ENCODE measurements at regions not wholly inside any gene's neighbourhood (a gene's known extent, or its start where the extent isn't known, plus 50 kb on each side); places are given as distances from the start of the nearest gene placed in this dataset.

- ATAC-seq (replicated peaks in 1 of 4) (no peak), DNase-seq (no peak)
- no CpG with 5 or more reads among the region's 2 CpGs for WGBS (ENCODE audit: insufficient coverage)
- H3K4me3 Mint-ChIP-seq, result no peak overlapping the region
- H3K4me1 ChIP-seq (ENCODE audit: control insufficient read depth in 1 of 2, extremely low read depth in 1 of 2, insufficient read depth in 2 of 2, low read length in 2 of 2), result no peaks in the 10 kb centered on the region
- no peak overlapping the region for H3K27ac Mint-ChIP-seq
- no peaks in the 10 kb centered on the region for H3K9me3 ChIP-seq
- H3K36me3 ChIP-seq (ENCODE audit: control insufficient read depth in 2 of 2, extremely low read depth in 1 of 2, insufficient read depth in 1 of 2, low read length in 1 of 2), result no peaks in the 10 kb centered on the region
- ChIA-PET POLR2A (no interaction called here), CTCF (no interaction called here)
- peaks cover 0 to 22% of the 10 kb centered on the region in 2 experiments for H3K27me3 ChIP-seq (replicated peaks in 1 of 2; ENCODE audit: control insufficient read depth in 2 of 2, extremely low read depth in 1 of 2, insufficient read depth in 2 of 2, low read length in 1 of 2)
- H3K27ac ChIP-seq (ENCODE audit: low read length), result no peak overlapping the region
- no peaks in the 10 kb centered on the region for H3K4me1 Mint-ChIP-seq
- no peaks in the 10 kb centered on the region for H3K36me3 Mint-ChIP-seq
- no peaks in the 10 kb centered on the region for H3K9me3 Mint-ChIP-seq
- H3K4me3 ChIP-seq (ENCODE audit: control insufficient read depth in 1 of 2, extremely low read depth in 1 of 2, low read length in 1 of 2), result no peak overlapping the region
- H3K27me3 Mint-ChIP-seq, result peaks cover 5 to 10% of the 10 kb centered on the region in 2 donors
Measured at GRCh38 chr18:10065296-10065695, 151.5 kb downstream of the VAPA start.

- H3K27ac ChIP-seq (ENCODE audit: low read length), result no peak overlapping the region
- peaks cover 0 to 20% of the 10 kb centered on the region in 2 experiments for H3K27me3 ChIP-seq (replicated peaks in 1 of 2; ENCODE audit: control insufficient read depth in 2 of 2, extremely low read depth in 1 of 2, insufficient read depth in 2 of 2, low read length in 1 of 2)
- ChIA-PET POLR2A (no interaction called here), CTCF (no interaction called here)
- no peak for DNase-seq
- no peak overlapping the region for H3K27ac Mint-ChIP-seq
- peaks cover 5 to 6% of the 10 kb centered on the region in 2 donors for H3K27me3 Mint-ChIP-seq
- no peak overlapping the region for H3K4me3 Mint-ChIP-seq
- ATAC-seq (replicated peaks in 1 of 4), result no peak
- H3K4me1 ChIP-seq (ENCODE audit: control insufficient read depth in 1 of 2, extremely low read depth in 1 of 2, insufficient read depth in 2 of 2, low read length in 2 of 2), result no peaks in the 10 kb centered on the region
- H3K9me3 ChIP-seq, result no peaks in the 10 kb centered on the region
- no peaks in the 10 kb centered on the region for H3K4me1 Mint-ChIP-seq
- no peak overlapping the region for H3K4me3 ChIP-seq (ENCODE audit: control insufficient read depth in 1 of 2, extremely low read depth in 1 of 2, low read length in 1 of 2)
- no peaks in the 10 kb centered on the region for H3K9me3 Mint-ChIP-seq
- H3K36me3 Mint-ChIP-seq, result no peaks in the 10 kb centered on the region
- WGBS (ENCODE audit: insufficient coverage), result 74% methylated on average over 14 of the region's 19 CpGs
- H3K36me3 ChIP-seq (ENCODE audit: control insufficient read depth in 2 of 2, extremely low read depth in 1 of 2, insufficient read depth in 1 of 2, low read length in 1 of 2), result no peaks in the 10 kb centered on the region
Measured at GRCh38 chr18:10067670-10068659, 154.1 kb downstream of the VAPA start.

DNA sequence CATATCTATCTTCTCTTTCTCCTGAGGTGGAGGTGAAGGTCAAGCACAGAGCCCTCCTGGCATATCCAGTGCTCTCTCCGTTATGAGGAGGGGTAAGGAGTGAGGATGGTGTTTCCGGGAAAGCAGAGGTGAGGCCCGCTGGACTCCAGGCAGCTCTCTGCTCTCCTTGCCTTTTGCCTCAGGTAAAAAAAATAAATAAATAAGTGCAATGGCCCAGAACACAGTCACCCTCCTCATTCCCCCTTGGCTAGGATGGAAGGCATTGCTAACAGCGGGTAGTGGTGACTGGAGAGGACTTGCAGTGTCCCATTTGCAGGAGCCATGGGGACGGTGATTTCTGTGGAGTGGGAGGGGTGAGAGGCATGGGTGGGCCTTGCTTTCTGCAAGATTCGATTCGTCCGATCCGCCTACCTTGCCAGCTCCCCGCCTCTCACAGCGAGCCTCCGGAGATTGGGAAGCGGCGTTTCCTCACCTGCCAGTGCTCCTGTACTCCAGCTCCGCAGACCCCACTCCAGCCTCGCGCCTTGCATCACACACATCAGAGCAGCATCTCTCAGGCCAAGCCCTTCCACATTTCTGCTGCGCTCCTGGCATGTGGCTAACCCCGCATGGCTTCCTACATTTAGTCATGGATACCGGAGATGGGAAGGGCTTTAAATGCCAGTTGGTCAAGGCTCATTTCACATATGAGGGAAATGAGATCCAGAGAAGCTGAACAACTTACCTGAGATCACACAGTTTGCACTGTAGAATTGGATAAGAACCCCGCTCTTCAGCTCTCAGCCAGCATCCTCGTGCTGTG lies 155.2 kb downstream of the VAPA start:
- 93% methylated on average over 19 of the region's 22 CpGs for WGBS (ENCODE audit: insufficient coverage)
- Histone ChIP-seq H3K36me3 (ENCODE audit: control insufficient read depth in 2 of 2, extremely low read depth in 1 of 2, insufficient read depth in 1 of 2, low read length in 1 of 2) (no peaks in the 10 kb centered on the region), H3K9me3 (no peaks in the 10 kb centered on the region), H3K4me3 (ENCODE audit: control insufficient read depth in 1 of 2, extremely low read depth in 1 of 2, low read length in 1 of 2) (no peak overlapping the region), H3K27ac (ENCODE audit: low read length) (no peak overlapping the region), H3K4me1 (ENCODE audit: control insufficient read depth in 1 of 2, extremely low read depth in 1 of 2, insufficient read depth in 2 of 2, low read length in 2 of 2) (peaks cover 0 to 3% of the 10 kb centered on the region in 2 experiments), H3K27me3 (replicated peaks in 1 of 2; ENCODE audit: control insufficient read depth in 2 of 2, extremely low read depth in 1 of 2, insufficient read depth in 2 of 2, low read length in 1 of 2) (peaks cover 0 to 20% of the 10 kb centered on the region in 2 experiments)
- H3K27ac Mint-ChIP-seq, result no peak overlapping the region
- no peak for DNase-seq
- peaks cover 5 to 6% of the 10 kb centered on the region in 2 donors for H3K27me3 Mint-ChIP-seq
- POLR2A ChIA-PET, result no interaction called here
- ATAC-seq (replicated peaks in 1 of 4), result no peak
- H3K9me3 Mint-ChIP-seq, result no peaks in the 10 kb centered on the region
- CTCF ChIA-PET, result no interaction called here
- H3K36me3 Mint-ChIP-seq, result no peaks in the 10 kb centered on the region
- peaks cover 0 to 3% (median 1%) of the 10 kb centered on the region in 3 donors for H3K4me1 Mint-ChIP-seq
- H3K4me3 Mint-ChIP-seq, result no peak overlapping the region

DNA sequence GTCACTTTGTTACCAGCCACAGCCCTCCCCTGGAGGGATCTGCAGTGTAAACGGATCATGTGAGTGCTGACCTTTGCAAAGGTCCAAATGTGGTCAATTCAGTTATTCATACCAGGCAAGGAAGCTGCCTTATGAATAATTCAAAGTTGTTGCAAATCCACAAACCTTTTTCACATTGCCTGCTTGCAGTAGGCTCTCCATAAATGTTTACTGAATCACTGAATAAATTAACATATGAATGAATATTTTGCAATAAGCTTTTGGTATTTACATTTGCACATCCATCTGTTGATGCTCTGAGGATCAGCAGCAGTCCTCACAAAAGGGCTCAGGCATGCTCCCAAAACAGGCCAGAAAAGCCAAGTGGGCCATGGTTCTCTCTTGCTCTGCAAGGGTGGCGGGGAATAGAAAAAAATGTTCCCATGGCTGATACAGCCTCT lies 156.8 kb downstream of the VAPA start:
- Mint-ChIP-seq H3K36me3 (no peaks in the 10 kb centered on the region), H3K27me3 (peaks cover 3 to 6% of the 10 kb centered on the region in 2 donors), H3K27ac (no peak overlapping the region), H3K4me1 (peaks cover 0 to 13% (median 8%) of the 10 kb centered on the region in 3 donors), H3K9me3 (no peaks in the 10 kb centered on the region), H3K4me3 (no peak overlapping the region)
- Histone ChIP-seq H3K9me3 (no peaks in the 10 kb centered on the region), H3K4me3 (ENCODE audit: control insufficient read depth in 1 of 2, extremely low read depth in 1 of 2, low read length in 1 of 2) (no peak overlapping the region), H3K27ac (ENCODE audit: low read length) (no peak overlapping the region), H3K27me3 (replicated peaks in 1 of 2; ENCODE audit: control insufficient read depth in 2 of 2, extremely low read depth in 1 of 2, insufficient read depth in 2 of 2, low read length in 1 of 2) (peaks cover 0 to 9% of the 10 kb centered on the region in 2 experiments), H3K4me1 (ENCODE audit: control insufficient read depth in 1 of 2, extremely low read depth in 1 of 2, insufficient read depth in 2 of 2, low read length in 2 of 2) (peaks cover 0 to 7% of the 10 kb centered on the region in 2 experiments), H3K36me3 (ENCODE audit: control insufficient read depth in 2 of 2, extremely low read depth in 1 of 2, insufficient read depth in 1 of 2, low read length in 1 of 2) (no peaks in the 10 kb centered on the region)
- ATAC-seq (replicated peaks in 1 of 4) (no peak), DNase-seq (no peak)
- 48% methylated on average over 2 of the region's 2 CpGs for WGBS (ENCODE audit: insufficient coverage)
- POLR2A ChIA-PET, result no interaction called here
- CTCF ChIA-PET, result interaction anchor here in 1 of 2 donors (0.6 kb wide), 1 partner anchor 136 kb away, joined by 5 read pairs; no protein-coding TSS in a partner anchor

DNA sequence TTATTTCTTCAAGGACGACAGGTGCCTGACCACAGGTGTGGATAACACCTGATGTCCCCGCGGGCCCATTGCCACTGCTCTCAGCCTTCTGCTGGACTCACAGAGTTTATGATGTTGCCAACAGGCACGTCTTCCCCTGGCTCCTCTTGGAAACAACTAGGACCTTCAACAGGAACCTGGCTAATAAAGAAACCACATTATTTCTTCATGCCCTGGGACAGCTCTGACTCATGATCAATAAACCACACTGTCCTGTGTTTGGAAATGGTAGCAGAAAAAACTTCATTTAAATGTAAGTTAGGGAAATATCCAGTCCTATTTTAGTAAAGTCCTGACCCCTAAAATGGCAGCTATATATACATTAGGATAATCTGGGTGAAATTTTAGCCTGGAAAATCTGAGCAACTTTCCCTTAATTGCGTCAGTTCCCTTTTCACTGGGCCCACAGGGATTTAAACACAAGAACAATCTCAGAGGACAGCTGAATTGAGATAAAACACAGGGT lies 158.9 kb downstream of the VAPA start:
- ATAC-seq (replicated peaks in 1 of 4), result no peak

DNA sequence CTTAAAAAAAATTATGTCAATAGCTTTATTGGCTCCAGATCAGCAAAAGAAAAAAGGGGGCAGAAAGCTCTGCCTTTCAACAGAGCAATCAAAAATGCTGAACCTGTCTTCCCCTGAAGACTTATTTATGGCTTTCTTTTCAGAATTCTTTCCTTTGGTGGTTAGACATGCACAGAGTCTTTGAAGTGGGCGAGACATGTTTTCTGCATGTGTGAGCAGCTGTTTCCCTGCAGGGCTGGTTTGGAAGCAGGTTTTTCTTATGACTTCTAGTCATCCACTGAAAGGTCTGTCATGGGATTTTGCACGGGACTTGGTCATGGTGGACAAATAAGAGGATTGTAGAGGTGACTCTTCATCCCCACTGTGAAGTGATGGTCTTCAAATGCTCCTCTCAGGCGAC lies 160.3 kb downstream of the VAPA start:
- DNase-seq, result peak in 1 of 35 experiments; percentile 8
- ChIA-PET CTCF (interaction anchor here in 1 of 2 donors (0.6 kb wide), 1 partner anchor 17 kb away, joined by 3 read pairs; no protein-coding TSS in a partner anchor), POLR2A (interaction anchor here in 1 of 2 donors (0.8 kb wide), 1 partner anchor 424 kb away, joined by 4 read pairs; no protein-coding TSS in a partner anchor)
- H3K36me3 Mint-ChIP-seq, result no peaks in the 10 kb centered on the region
- H3K27me3 ChIP-seq (replicated peaks in 1 of 2; ENCODE audit: control insufficient read depth in 2 of 2, extremely low read depth in 1 of 2, insufficient read depth in 2 of 2, low read length in 1 of 2), result no peaks in the 10 kb centered on the region
- no peak overlapping the region for H3K4me3 Mint-ChIP-seq
- peaks cover 0 to 7% of the 10 kb centered on the region in 2 experiments for H3K4me1 ChIP-seq (ENCODE audit: control insufficient read depth in 1 of 2, extremely low read depth in 1 of 2, insufficient read depth in 2 of 2, low read length in 2 of 2)
- no peaks in the 10 kb centered on the region for H3K9me3 ChIP-seq
- ATAC-seq (replicated peaks in 1 of 4), result peak in 1 of 4 experiments; percentile 24
- 22% methylated on average over 3 of the region's 3 CpGs for WGBS (ENCODE audit: insufficient coverage)
- peaks cover 0 to 13% (median 8%) of the 10 kb centered on the region in 3 donors for H3K4me1 Mint-ChIP-seq
- no peak overlapping the region for H3K27ac ChIP-seq (ENCODE audit: low read length)
- H3K9me3 Mint-ChIP-seq, result no peaks in the 10 kb centered on the region
- H3K4me3 ChIP-seq (ENCODE audit: control insufficient read depth in 1 of 2, extremely low read depth in 1 of 2, low read length in 1 of 2), result no peak overlapping the region
- H3K27ac Mint-ChIP-seq, result no peak overlapping the region
- H3K27me3 Mint-ChIP-seq, result peaks cover 0 to 6% of the 10 kb centered on the region in 2 donors
- no peaks in the 10 kb centered on the region for H3K36me3 ChIP-seq (ENCODE audit: control insufficient read depth in 2 of 2, extremely low read depth in 1 of 2, insufficient read depth in 1 of 2, low read length in 1 of 2)

More for the DNA sequence above, 158.9 kb downstream of the VAPA start:
- ChIA-PET CTCF (no interaction called here), POLR2A (interaction anchor here in 1 of 2 donors (0.6 kb wide), 1 partner anchor 10 kb away, joined by 3 read pairs; no protein-coding TSS in a partner anchor)
- Histone ChIP-seq H3K4me1 (ENCODE audit: control insufficient read depth in 1 of 2, extremely low read depth in 1 of 2, insufficient read depth in 2 of 2, low read length in 2 of 2) (peaks cover 0 to 7% of the 10 kb centered on the region in 2 experiments), H3K27ac (ENCODE audit: low read length) (no peak overlapping the region), H3K4me3 (ENCODE audit: control insufficient read depth in 1 of 2, extremely low read depth in 1 of 2, low read length in 1 of 2) (no peak overlapping the region), H3K36me3 (ENCODE audit: control insufficient read depth in 2 of 2, extremely low read depth in 1 of 2, insufficient read depth in 1 of 2, low read length in 1 of 2) (no peaks in the 10 kb centered on the region), H3K27me3 (replicated peaks in 1 of 2; ENCODE audit: control insufficient read depth in 2 of 2, extremely low read depth in 1 of 2, insufficient read depth in 2 of 2, low read length in 1 of 2) (peaks cover 0 to under 1% of the 10 kb centered on the region in 2 experiments), H3K9me3 (no peaks in the 10 kb centered on the region)
- Mint-ChIP-seq H3K4me3 (no peak overlapping the region), H3K4me1 (peaks cover 0 to 13% (median 8%) of the 10 kb centered on the region in 3 donors), H3K9me3 (no peaks in the 10 kb centered on the region), H3K27ac (no peak overlapping the region), H3K27me3 (peaks cover 0 to 8% of the 10 kb centered on the region in 2 donors), H3K36me3 (no peaks in the 10 kb centered on the region)
- DNase-seq, result no peak
- WGBS (ENCODE audit: insufficient coverage), result 79% methylated on average over 4 of the region's 5 CpGs

Measured in T-cell (primary cell).